HEK293 (cell line): ENCODE measurements at regions not wholly inside any gene's neighbourhood (a gene's known extent, or its start where the extent isn't known, plus 50 kb on each side); places are given as distances from the start of the nearest gene placed in this dataset.

Experiments used
- CTCF ChIA-PET: fragments of 350-600 bp; formaldehyde crosslinking; extraction: SDS; loops from one replicate; lab custom pipeline; 2021; ENCODE audit warnings: antibody characterized with exemption; lab: Yijun Ruan, JAX
- POLR2A ChIA-PET: fragments of 300-600 bp; formaldehyde crosslinking; extraction: SDS; loops from one replicate; lab custom pipeline; 2020; ENCODE audit warnings: antibody characterized with exemption, inconsistent platforms; lab: Yijun Ruan, JAX
- H3K27ac ChIP-seq: fragments of 200-500 bp; sonication (Bioruptor generic); 2 replicates; pipeline ENCODE4 v1.5.1; 2014; ENCODE audit warnings: low read depth, low read length, control low read depth, inconsistent platforms; ENCODE audit errors: extremely low read depth
- H3K36me3 ChIP-seq, 2 experiments: fragments of 200-500 bp in 1 of 2; sonication (Bioruptor generic) in 1 of 2; 1 replicate in 1 of 2; 2 replicates in 1 of 2; pipeline ENCODE4 v1.5.1; 2014 to 2017; ENCODE audit warnings: inconsistent platforms in 2 of 2, low read length in 2 of 2; ENCODE audit not compliant: control insufficient read depth in 2 of 2, insufficient read depth in 1 of 2
- H3K4me1 ChIP-seq: fragments of 200-500 bp; sonication (Bioruptor generic); 2 replicates; pipeline ENCODE4 v1.5.1; 2014; ENCODE audit warnings: mild to moderate bottlenecking, low read length, inconsistent platforms; ENCODE audit not compliant: control insufficient read depth, insufficient read depth
- H3K4me3 ChIP-seq: 2 replicates; pipeline ENCODE4 v1.5.1; 2011; ENCODE audit warnings: low read depth, mild to moderate bottlenecking, control low read depth, low read length, moderate library complexity
- H3K9me3 ChIP-seq: fragments of 200-500 bp; sonication (Bioruptor generic); 2 replicates; pipeline ENCODE4 v1.5.1; 2014; ENCODE audit warnings: low read depth, low read length, inconsistent platforms; ENCODE audit not compliant: control insufficient read depth, insufficient read depth
- IKZF3 ChIP-seq: fragments of 450-650 bp; IDR thresholded peaks from 2 replicates; pipeline ENCODE4 v1.5.0; 2018; ENCODE audit warnings: missing biosample characterization, mild to moderate bottlenecking, missing genetic modification characterization, moderate library complexity
- SP7 ChIP-seq: fragments of 450-650 bp; formaldehyde crosslinking; IDR thresholded peaks from 2 replicates; pipeline ENCODE4 v1.5.1; 2016; ENCODE audit warnings: missing biosample characterization, missing genetic modification characterization
- ZBTB1 ChIP-seq: fragments of 450-650 bp; formaldehyde crosslinking; IDR thresholded peaks from 2 replicates; pipeline ENCODE4 v1.5.1; 2016; ENCODE audit warnings: missing biosample characterization, missing genetic modification characterization
- ZFP37 ChIP-seq: fragments of 450-650 bp; formaldehyde crosslinking; IDR thresholded peaks from 2 replicates; pipeline ENCODE4 v1.5.1; 2016; ENCODE audit warnings: missing biosample characterization, missing genetic modification characterization
- ZNF335 ChIP-seq: fragments of 450-650 bp; formaldehyde crosslinking; conservative IDR thresholded peaks from 2 replicates; pipeline ENCODE4 v1.5.1; 2016; ENCODE audit warnings: missing biosample characterization, missing genetic modification characterization
- ZNF571 ChIP-seq: fragments of 450-650 bp; formaldehyde crosslinking; IDR thresholded peaks from 2 replicates; pipeline ENCODE4 v1.5.0; 2017; ENCODE audit warnings: missing biosample characterization, missing genetic modification characterization
- ZNF660 ChIP-seq: fragments of 450-650 bp; IDR thresholded peaks from 2 replicates; pipeline ENCODE4 v1.5.1; 2018; ENCODE audit warnings: missing biosample characterization, mild to moderate bottlenecking, missing genetic modification characterization
- ZNF664 ChIP-seq: fragments of 450-650 bp; formaldehyde crosslinking; IDR thresholded peaks from 2 replicates; pipeline ENCODE4 v1.5.1; 2016; ENCODE audit warnings: missing biosample characterization, missing genetic modification characterization
- ZNF701 ChIP-seq: fragments of 450-650 bp; formaldehyde crosslinking; IDR thresholded peaks from 2 replicates; pipeline ENCODE4 v1.5.1; 2016; ENCODE audit warnings: missing biosample characterization, missing genetic modification characterization
- ZNF707 ChIP-seq: fragments of 450-650 bp; formaldehyde crosslinking; IDR thresholded peaks from 2 replicates; pipeline ENCODE4 v1.5.1; 2016; ENCODE audit warnings: missing biosample characterization, missing genetic modification characterization
- TF ChIP-seq, protein P1 (sequence below): fragments of 450-650 bp; formaldehyde crosslinking; IDR thresholded peaks from 2 replicates; pipeline ENCODE4 v1.5.1; 2016; ENCODE audit warnings: missing biosample characterization, missing genetic modification characterization
- TF ChIP-seq, protein P2 (sequence below): fragments of 450-650 bp; formaldehyde crosslinking; IDR thresholded peaks from 2 replicates; pipeline ENCODE4 v1.5.1; 2017; ENCODE audit warnings: missing biosample characterization, missing genetic modification characterization
- TF ChIP-seq, protein P3 (sequence below): fragments of 450-650 bp; formaldehyde crosslinking; IDR thresholded peaks from 2 replicates; pipeline ENCODE4 v1.5.1; 2016; ENCODE audit warnings: missing biosample characterization, missing genetic modification characterization
- TF ChIP-seq, protein P4 (sequence below): IDR thresholded peaks from 2 replicates; pipeline ENCODE4 v1.6.1; 2011; ENCODE audit warnings: mild to moderate bottlenecking, low read depth, low read length, borderline replicate concordance
- TF ChIP-seq, protein P5 (sequence below): fragments of 450-650 bp; formaldehyde crosslinking; IDR thresholded peaks from 2 replicates; pipeline ENCODE4 v1.5.1; 2016; ENCODE audit warnings: missing biosample characterization, missing genetic modification characterization

GRCh38 chr17:33526717-33527116 is 233.6 kb upstream of the ASIC2 start:
- Histone ChIP-seq H3K36me3 (no peaks in the 10 kb centered on the region; a peak in 1 of 3 replicates), H3K4me3 (no peak overlapping the region), H3K27ac (no peak overlapping the region), H3K4me1 (no peaks in the 10 kb centered on the region), H3K9me3 (no peaks in the 10 kb centered on the region)
- TF ChIP-seq, protein P1, sequence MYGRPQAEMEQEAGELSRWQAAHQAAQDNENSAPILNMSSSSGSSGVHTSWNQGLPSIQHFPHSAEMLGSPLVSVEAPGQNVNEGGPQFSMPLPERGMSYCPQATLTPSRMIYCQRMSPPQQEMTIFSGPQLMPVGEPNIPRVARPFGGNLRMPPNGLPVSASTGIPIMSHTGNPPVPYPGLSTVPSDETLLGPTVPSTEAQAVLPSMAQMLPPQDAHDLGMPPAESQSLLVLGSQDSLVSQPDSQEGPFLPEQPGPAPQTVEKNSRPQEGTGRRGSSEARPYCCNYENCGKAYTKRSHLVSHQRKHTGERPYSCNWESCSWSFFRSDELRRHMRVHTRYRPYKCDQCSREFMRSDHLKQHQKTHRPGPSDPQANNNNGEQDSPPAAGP (tag by site-specific recombination) = no peak
- TF ChIP-seq ZNF664 (tag by site-specific recombination) = no peak
- TF ChIP-seq, protein P2, sequence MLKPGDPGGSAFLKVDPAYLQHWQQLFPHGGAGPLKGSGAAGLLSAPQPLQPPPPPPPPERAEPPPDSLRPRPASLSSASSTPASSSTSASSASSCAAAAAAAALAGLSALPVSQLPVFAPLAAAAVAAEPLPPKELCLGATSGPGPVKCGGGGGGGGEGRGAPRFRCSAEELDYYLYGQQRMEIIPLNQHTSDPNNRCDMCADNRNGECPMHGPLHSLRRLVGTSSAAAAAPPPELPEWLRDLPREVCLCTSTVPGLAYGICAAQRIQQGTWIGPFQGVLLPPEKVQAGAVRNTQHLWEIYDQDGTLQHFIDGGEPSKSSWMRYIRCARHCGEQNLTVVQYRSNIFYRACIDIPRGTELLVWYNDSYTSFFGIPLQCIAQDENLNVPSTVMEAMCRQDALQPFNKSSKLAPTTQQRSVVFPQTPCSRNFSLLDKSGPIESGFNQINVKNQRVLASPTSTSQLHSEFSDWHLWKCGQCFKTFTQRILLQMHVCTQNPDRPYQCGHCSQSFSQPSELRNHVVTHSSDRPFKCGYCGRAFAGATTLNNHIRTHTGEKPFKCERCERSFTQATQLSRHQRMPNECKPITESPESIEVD (tag by site-specific recombination) = no peak
- TF ChIP-seq, protein P3, sequence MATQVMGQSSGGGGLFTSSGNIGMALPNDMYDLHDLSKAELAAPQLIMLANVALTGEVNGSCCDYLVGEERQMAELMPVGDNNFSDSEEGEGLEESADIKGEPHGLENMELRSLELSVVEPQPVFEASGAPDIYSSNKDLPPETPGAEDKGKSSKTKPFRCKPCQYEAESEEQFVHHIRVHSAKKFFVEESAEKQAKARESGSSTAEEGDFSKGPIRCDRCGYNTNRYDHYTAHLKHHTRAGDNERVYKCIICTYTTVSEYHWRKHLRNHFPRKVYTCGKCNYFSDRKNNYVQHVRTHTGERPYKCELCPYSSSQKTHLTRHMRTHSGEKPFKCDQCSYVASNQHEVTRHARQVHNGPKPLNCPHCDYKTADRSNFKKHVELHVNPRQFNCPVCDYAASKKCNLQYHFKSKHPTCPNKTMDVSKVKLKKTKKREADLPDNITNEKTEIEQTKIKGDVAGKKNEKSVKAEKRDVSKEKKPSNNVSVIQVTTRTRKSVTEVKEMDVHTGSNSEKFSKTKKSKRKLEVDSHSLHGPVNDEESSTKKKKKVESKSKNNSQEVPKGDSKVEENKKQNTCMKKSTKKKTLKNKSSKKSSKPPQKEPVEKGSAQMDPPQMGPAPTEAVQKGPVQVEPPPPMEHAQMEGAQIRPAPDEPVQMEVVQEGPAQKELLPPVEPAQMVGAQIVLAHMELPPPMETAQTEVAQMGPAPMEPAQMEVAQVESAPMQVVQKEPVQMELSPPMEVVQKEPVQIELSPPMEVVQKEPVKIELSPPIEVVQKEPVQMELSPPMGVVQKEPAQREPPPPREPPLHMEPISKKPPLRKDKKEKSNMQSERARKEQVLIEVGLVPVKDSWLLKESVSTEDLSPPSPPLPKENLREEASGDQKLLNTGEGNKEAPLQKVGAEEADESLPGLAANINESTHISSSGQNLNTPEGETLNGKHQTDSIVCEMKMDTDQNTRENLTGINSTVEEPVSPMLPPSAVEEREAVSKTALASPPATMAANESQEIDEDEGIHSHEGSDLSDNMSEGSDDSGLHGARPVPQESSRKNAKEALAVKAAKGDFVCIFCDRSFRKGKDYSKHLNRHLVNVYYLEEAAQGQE (tag by site-specific recombination) = no peak
- no peak for TF ChIP-seq ZBTB1 (tag by site-specific recombination)
- no peak for TF ChIP-seq ZNF701 (tag by site-specific recombination)
- no peak for TF ChIP-seq ZNF571
- TF ChIP-seq SP7 (tag by site-specific recombination) = no peak
- TF ChIP-seq, protein P4, sequence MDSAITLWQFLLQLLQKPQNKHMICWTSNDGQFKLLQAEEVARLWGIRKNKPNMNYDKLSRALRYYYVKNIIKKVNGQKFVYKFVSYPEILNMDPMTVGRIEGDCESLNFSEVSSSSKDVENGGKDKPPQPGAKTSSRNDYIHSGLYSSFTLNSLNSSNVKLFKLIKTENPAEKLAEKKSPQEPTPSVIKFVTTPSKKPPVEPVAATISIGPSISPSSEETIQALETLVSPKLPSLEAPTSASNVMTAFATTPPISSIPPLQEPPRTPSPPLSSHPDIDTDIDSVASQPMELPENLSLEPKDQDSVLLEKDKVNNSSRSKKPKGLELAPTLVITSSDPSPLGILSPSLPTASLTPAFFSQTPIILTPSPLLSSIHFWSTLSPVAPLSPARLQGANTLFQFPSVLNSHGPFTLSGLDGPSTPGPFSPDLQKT = no peak
- TF ChIP-seq, protein P5, sequence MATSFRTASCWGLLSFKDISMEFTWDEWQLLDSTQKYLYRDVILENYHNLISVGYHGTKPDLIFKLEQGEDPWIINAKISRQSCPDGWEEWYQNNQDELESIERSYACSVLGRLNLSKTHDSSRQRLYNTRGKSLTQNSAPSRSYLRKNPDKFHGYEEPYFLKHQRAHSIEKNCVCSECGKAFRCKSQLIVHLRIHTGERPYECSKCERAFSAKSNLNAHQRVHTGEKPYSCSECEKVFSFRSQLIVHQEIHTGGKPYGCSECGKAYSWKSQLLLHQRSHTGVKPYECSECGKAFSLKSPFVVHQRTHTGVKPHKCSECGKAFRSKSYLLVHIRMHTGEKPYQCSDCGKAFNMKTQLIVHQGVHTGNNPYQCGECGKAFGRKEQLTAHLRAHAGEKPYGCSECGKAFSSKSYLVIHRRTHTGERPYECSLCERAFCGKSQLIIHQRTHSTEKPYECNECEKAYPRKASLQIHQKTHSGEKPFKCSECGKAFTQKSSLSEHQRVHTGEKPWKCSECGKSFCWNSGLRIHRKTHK (tag by site-specific recombination) = no peak
- ChIA-PET POLR2A (no interaction called here), CTCF (no interaction called here)

- POLR2A ChIA-PET = no interaction called here
- CTCF ChIA-PET = no interaction called here
- Histone ChIP-seq H3K27ac (no peak overlapping the region), H3K4me3 (no peak overlapping the region)
- TF ChIP-seq ZNF707 (peak; percentile 83), ZNF335 (tag by site-specific recombination) (no peak)
- TF ChIP-seq, all 188 proteins: peak for 1
- no peaks in the 10 kb centered on the region; a peak in 1 of 3 replicates for H3K36me3 ChIP-seq
- H3K9me3 ChIP-seq = no peaks in the 10 kb centered on the region
- no peaks in the 10 kb centered on the region for H3K4me1 ChIP-seq
Observed at GRCh38 chr17:33527290-33527689, 234.2 kb upstream of the ASIC2 start.

DNA sequence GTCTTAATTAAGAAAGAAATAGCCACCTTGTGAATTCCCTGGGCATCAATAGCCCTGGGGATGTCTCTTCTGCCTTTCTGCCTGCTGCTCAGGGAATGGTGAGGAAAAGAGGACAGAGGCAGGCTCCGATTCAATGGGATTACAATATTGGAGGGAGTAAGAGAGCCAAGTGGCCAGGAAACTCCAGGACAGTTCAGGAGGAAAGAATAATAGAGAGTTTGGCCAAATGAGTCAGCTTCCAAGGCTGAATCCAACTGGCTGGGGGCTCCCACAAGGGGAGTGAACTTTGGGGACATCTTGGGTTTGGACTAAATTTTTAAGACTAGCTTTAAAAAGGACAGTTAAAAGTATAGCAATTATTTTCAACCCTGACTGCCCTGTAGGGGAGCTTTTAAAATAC is 235.8 kb upstream of the ASIC2 start:
- H3K9me3 ChIP-seq = no peaks in the 10 kb centered on the region
- no peaks in the 10 kb centered on the region for H3K4me1 ChIP-seq
- no peaks in the 10 kb centered on the region; a peak in 1 of 3 replicates for H3K36me3 ChIP-seq
- H3K27ac ChIP-seq = no peak overlapping the region
- no peak for TF ChIP-seq IKZF3 (tag by site-specific recombination)
- TF ChIP-seq ZFP37 = no peak
- TF ChIP-seq ZNF660 (tag by site-specific recombination) = no peak
- POLR2A ChIA-PET = no interaction called here
- no peak overlapping the region for H3K4me3 ChIP-seq
- CTCF ChIA-PET = interaction anchor here (0.5 to 6.5 kb wide), 6 partner anchors 9 to 341 kb away, joined by 3 to 43 read pairs (median 3); no protein-coding TSS in a partner anchor
